GM23338 (cell line): ENCODE measurements at regions not wholly inside any gene's neighbourhood (a gene's known extent, or its start where the extent isn't known, plus 50 kb on each side); places are given as distances from the start of the nearest gene placed in this dataset.

Experiments
- ATAC-seq: fragments of 200-7000 bp; cut with Tn5 transposase; 3 replicates; pipeline ENCODE4 v1.9.1; 2020
- DNase-seq: peaks from one replicate; pipeline ENCODE4 v3.0.0-alpha.2; 2015; ENCODE audit warnings: low spot score
- H2AFZ ChIP-seq: fragments of 200-600 bp; sonication (generic); 2 replicates; pipeline ENCODE4 v1.8.0; 2016; ENCODE audit warnings: antibody characterized with exemption, mild to moderate bottlenecking, moderate library complexity
- H3F3A ChIP-seq: fragments of 200-600 bp; sonication (generic); replicated peaks from 2 replicates; pipeline ENCODE4 v1.8.0; 2017; ENCODE audit warnings: antibody characterized with exemption, mixed run types, low read depth
- H3K27ac ChIP-seq: fragments of 200-600 bp; sonication (generic); 2 replicates; pipeline ENCODE4 v1.6.1; 2016; ENCODE audit warnings: low read depth
- H3K27me3 ChIP-seq: fragments of 200-600 bp; sonication (generic); 2 replicates; pipeline ENCODE4 v1.8.0; 2016; ENCODE audit warnings: mild to moderate bottlenecking, mixed run types, moderate library complexity; ENCODE audit not compliant: insufficient read depth
- H3K36me3 ChIP-seq: fragments of 200-600 bp; sonication (generic); 2 replicates; pipeline ENCODE4 v1.8.0; 2016; ENCODE audit warnings: mild to moderate bottlenecking; ENCODE audit not compliant: insufficient read depth
- H3K4me1 ChIP-seq: fragments of 200-600 bp; sonication (generic); 2 replicates; pipeline ENCODE4 v1.8.0; 2016; ENCODE audit warnings: mild to moderate bottlenecking, moderate library complexity; ENCODE audit not compliant: insufficient read depth
- H3K4me2 ChIP-seq: fragments of 200-600 bp; sonication (generic); 2 replicates; pipeline ENCODE4 v1.7.1; 2017; ENCODE audit warnings: mixed run types
- H3K4me3 ChIP-seq: fragments of 200-600 bp; sonication (generic); 2 replicates; pipeline ENCODE4 v1.6.1; 2016; ENCODE audit warnings: mixed run types
- H3K79me2 ChIP-seq: fragments of 200-600 bp; sonication (generic); replicated peaks from 2 replicates; pipeline ENCODE4 v1.8.0; 2017; ENCODE audit warnings: mild to moderate bottlenecking; ENCODE audit not compliant: insufficient read depth
- H3K9me2 ChIP-seq: fragments of 200-600 bp; sonication (generic); 2 replicates; pipeline ENCODE4 v1.8.0; 2017; ENCODE audit not compliant: insufficient read depth
- H4K20me1 ChIP-seq: fragments of 200-600 bp; sonication (generic); replicated peaks from 2 replicates; pipeline ENCODE4 v1.8.0; 2017; ENCODE audit warnings: mild to moderate bottlenecking; ENCODE audit not compliant: insufficient read depth
- H3K27ac Mint-ChIP-seq: 2 replicates; pipeline ENCODE4 v1.8.0; 2020; ENCODE audit warnings: inconsistent platforms, mild to moderate bottlenecking, moderate library complexity, mixed read lengths
- H3K27me3 Mint-ChIP-seq: 3 replicates; pipeline ENCODE4 v1.8.0; 2022; ENCODE audit warnings: low read depth, mild to moderate bottlenecking, moderate library complexity, mixed read lengths, inconsistent platforms; ENCODE audit not compliant: insufficient read depth, poor library complexity
- H3K36me3 Mint-ChIP-seq: 3 replicates; pipeline ENCODE4 v1.8.0; 2021; ENCODE audit warnings: low read depth, mild to moderate bottlenecking, inconsistent platforms, moderate library complexity, mixed read lengths
- H3K4me1 Mint-ChIP-seq: 3 replicates; pipeline ENCODE4 v1.8.0; 2020; ENCODE audit warnings: mild to moderate bottlenecking, inconsistent platforms, mixed read lengths
- H3K4me3 Mint-ChIP-seq: 3 replicates; pipeline ENCODE4 v1.8.0; 2021; ENCODE audit warnings: moderate library complexity, mild to moderate bottlenecking, inconsistent platforms, mixed read lengths
- H3K9me3 Mint-ChIP-seq: 3 replicates; pipeline ENCODE4 v1.8.0; 2020; ENCODE audit warnings: moderate library complexity, mild to moderate bottlenecking, inconsistent platforms, mixed read lengths
- CREB1 ChIP-seq: fragments of 250-450 bp; sonication (Bioruptor Pico); IDR thresholded peaks from 2 replicates; pipeline ENCODE4 v1.5.0; 2020; ENCODE audit warnings: low read depth, mild to moderate bottlenecking, moderate library complexity
- JUNB ChIP-seq: IDR thresholded peaks from one replicate; pipeline ENCODE4 v1.6.1; 2016; ENCODE audit warnings: antibody characterized with exemption; ENCODE audit not compliant: unreplicated experiment
- ZNF114 ChIP-seq: fragments of 250-450 bp; sonication (Bioruptor Pico); IDR thresholded peaks from 2 replicates; pipeline ENCODE4 v1.5.0; 2020; ENCODE audit warnings: mild to moderate bottlenecking, moderate library complexity
- ZNF331 ChIP-seq: fragments of 250-450 bp; sonication (Bioruptor Pico); IDR thresholded peaks from 2 replicates; pipeline ENCODE4 v1.5.0; 2020; ENCODE audit warnings: low read depth, mild to moderate bottlenecking, moderate library complexity
- TF ChIP-seq, protein P1 (sequence below): IDR thresholded peaks from 2 replicates; pipeline ENCODE4 v1.6.1; 2016; ENCODE audit warnings: antibody characterized with exemption
- TF ChIP-seq, protein P2 (sequence below): IDR thresholded peaks from one replicate; pipeline ENCODE4 v1.6.1; 2018; ENCODE audit warnings: antibody characterized with exemption; ENCODE audit not compliant: unreplicated experiment
- TF ChIP-seq, protein P3 (sequence below): fragments of 250-450 bp; sonication (Bioruptor Pico); IDR thresholded peaks from 2 replicates; pipeline ENCODE4 v1.5.0; 2020; ENCODE audit warnings: mild to moderate bottlenecking, moderate library complexity

DNA sequence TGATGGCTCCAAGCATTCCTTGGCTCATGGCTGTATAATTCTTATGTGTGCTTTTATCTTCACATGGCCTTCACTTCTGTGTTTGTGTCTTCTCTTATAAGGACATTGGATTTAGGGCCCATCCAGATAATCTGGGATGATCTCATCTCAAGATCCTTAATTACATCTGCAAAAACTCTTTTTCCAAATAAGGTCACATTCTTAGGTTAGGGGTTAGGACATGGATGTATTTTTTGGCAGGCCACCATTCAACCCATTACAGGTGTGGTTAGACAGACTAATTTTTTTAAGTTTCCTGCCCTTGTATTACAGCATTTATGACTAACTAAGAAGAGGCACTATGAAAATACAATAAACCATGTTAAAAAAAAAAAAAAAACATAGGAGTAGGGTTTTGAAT is 254.0 kb downstream of the TPBG start (continued):
- TF ChIP-seq, protein P1, sequence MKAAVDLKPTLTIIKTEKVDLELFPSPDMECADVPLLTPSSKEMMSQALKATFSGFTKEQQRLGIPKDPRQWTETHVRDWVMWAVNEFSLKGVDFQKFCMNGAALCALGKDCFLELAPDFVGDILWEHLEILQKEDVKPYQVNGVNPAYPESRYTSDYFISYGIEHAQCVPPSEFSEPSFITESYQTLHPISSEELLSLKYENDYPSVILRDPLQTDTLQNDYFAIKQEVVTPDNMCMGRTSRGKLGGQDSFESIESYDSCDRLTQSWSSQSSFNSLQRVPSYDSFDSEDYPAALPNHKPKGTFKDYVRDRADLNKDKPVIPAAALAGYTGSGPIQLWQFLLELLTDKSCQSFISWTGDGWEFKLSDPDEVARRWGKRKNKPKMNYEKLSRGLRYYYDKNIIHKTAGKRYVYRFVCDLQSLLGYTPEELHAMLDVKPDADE: no peak
- TF ChIP-seq, protein P2, sequence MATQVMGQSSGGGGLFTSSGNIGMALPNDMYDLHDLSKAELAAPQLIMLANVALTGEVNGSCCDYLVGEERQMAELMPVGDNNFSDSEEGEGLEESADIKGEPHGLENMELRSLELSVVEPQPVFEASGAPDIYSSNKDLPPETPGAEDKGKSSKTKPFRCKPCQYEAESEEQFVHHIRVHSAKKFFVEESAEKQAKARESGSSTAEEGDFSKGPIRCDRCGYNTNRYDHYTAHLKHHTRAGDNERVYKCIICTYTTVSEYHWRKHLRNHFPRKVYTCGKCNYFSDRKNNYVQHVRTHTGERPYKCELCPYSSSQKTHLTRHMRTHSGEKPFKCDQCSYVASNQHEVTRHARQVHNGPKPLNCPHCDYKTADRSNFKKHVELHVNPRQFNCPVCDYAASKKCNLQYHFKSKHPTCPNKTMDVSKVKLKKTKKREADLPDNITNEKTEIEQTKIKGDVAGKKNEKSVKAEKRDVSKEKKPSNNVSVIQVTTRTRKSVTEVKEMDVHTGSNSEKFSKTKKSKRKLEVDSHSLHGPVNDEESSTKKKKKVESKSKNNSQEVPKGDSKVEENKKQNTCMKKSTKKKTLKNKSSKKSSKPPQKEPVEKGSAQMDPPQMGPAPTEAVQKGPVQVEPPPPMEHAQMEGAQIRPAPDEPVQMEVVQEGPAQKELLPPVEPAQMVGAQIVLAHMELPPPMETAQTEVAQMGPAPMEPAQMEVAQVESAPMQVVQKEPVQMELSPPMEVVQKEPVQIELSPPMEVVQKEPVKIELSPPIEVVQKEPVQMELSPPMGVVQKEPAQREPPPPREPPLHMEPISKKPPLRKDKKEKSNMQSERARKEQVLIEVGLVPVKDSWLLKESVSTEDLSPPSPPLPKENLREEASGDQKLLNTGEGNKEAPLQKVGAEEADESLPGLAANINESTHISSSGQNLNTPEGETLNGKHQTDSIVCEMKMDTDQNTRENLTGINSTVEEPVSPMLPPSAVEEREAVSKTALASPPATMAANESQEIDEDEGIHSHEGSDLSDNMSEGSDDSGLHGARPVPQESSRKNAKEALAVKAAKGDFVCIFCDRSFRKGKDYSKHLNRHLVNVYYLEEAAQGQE: no peak

DNA sequence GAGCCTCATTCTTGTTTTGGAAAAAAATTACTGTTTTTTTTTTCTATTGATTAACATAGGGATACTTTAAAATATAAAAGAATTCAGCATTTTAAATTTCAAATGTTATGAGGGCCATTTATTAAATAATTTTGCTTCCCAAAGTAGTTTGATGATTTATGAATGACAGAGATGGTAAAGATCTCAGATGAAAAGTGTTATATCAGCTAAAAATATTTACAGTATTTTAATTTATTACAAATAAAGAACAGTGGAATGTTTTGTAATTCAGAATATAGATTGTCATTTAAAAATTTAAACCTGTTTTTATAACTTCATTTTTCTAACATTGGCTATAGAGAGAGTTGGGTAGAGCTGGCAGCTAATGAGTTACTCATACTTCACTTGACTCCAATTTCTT is 256.0 kb downstream of the TPBG start:
- Mint-ChIP-seq H3K9me3 (no peaks in the 10 kb centered on the region), H3K27me3 (peaks cover 3% of the 10 kb centered on the region), H3K4me3 (no peak overlapping the region), H3K27ac (no peak overlapping the region), H3K36me3 (no peaks in the 10 kb centered on the region), H3K4me1 (no peaks in the 10 kb centered on the region)
- H3F3A ChIP-seq: no peaks in the 10 kb centered on the region
- H3K27ac ChIP-seq: no peak overlapping the region
- no peaks in the 10 kb centered on the region for H4K20me1 ChIP-seq
- H3K4me2 ChIP-seq: no peak overlapping the region
- no peaks in the 10 kb centered on the region for H3K4me1 ChIP-seq
- TF ChIP-seq JUNB (no peak), ZNF114 (CRISPR knock-in tag) (no peak), ZNF331 (no peak), CREB1 (CRISPR knock-in tag) (no peak)
- TF ChIP-seq, protein P3, sequence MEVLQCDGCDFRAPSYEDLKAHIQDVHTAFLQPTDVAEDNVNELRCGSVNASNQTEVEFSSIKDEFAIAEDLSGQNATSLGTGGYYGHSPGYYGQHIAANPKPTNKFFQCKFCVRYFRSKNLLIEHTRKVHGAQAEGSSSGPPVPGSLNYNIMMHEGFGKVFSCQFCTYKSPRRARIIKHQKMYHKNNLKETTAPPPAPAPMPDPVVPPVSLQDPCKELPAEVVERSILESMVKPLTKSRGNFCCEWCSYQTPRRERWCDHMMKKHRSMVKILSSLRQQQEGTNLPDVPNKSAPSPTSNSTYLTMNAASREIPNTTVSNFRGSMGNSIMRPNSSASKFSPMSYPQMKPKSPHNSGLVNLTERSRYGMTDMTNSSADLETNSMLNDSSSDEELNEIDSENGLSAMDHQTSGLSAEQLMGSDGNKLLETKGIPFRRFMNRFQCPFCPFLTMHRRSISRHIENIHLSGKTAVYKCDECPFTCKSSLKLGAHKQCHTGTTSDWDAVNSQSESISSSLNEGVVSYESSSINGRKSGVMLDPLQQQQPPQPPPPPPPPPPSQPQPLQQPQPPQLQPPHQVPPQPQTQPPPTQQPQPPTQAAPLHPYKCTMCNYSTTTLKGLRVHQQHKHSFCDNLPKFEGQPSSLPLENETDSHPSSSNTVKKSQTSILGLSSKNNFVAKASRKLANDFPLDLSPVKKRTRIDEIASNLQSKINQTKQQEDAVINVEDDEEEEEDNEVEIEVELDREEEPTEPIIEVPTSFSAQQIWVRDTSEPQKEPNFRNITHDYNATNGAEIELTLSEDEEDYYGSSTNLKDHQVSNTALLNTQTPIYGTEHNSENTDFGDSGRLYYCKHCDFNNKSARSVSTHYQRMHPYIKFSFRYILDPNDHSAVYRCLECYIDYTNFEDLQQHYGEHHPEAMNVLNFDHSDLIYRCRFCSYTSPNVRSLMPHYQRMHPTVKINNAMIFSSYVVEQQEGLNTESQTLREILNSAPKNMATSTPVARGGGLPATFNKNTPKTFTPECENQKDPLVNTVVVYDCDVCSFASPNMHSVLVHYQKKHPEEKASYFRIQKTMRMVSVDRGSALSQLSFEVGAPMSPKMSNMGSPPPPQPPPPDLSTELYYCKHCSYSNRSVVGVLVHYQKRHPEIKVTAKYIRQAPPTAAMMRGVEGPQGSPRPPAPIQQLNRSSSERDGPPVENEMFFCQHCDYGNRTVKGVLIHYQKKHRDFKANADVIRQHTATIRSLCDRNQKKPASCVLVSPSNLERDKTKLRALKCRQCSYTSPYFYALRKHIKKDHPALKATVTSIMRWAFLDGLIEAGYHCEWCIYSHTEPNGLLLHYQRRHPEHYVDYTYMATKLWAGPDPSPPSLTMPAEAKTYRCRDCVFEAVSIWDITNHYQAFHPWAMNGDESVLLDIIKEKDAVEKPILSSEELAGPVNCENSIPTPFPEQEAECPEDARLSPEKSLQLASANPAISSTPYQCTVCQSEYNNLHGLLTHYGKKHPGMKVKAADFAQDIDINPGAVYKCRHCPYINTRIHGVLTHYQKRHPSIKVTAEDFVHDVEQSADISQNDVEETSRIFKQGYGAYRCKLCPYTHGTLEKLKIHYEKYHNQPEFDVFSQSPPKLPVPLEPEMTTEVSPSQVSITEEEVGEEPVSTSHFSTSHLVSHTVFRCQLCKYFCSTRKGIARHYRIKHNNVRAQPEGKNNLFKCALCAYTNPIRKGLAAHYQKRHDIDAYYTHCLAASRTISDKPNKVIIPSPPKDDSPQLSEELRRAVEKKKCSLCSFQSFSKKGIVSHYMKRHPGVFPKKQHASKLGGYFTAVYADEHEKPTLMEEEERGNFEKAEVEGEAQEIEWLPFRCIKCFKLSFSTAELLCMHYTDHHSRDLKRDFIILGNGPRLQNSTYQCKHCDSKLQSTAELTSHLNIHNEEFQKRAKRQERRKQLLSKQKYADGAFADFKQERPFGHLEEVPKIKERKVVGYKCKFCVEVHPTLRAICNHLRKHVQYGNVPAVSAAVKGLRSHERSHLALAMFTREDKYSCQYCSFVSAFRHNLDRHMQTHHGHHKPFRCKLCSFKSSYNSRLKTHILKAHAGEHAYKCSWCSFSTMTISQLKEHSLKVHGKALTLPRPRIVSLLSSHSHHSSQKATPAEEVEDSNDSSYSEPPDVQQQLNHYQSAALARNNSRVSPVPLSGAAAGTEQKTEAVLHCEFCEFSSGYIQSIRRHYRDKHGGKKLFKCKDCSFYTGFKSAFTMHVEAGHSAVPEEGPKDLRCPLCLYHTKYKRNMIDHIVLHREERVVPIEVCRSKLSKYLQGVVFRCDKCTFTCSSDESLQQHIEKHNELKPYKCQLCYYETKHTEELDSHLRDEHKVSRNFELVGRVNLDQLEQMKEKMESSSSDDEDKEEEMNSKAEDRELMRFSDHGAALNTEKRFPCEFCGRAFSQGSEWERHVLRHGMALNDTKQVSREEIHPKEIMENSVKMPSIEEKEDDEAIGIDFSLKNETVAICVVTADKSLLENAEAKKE (CRISPR knock-in tag): no peak
- TF ChIP-seq, protein P2: no peak
- no peak overlapping the region for H2AFZ ChIP-seq
- no peaks in the 10 kb centered on the region for H3K36me3 ChIP-seq
- H3K4me3 ChIP-seq: no peak overlapping the region
- ATAC-seq: no peak
- H3K9me2 ChIP-seq: no peaks in the 10 kb centered on the region
- no peak for DNase-seq
- H3K27me3 ChIP-seq: no peaks in the 10 kb centered on the region
- no peaks in the 10 kb centered on the region for H3K79me2 ChIP-seq
